ENCODE measurements at regions not wholly inside any gene's neighbourhood (a gene's known extent, or its start where the extent isn't known, plus 50 kb on each side); places are given as distances from the start of the nearest gene placed in this dataset.

DNA sequence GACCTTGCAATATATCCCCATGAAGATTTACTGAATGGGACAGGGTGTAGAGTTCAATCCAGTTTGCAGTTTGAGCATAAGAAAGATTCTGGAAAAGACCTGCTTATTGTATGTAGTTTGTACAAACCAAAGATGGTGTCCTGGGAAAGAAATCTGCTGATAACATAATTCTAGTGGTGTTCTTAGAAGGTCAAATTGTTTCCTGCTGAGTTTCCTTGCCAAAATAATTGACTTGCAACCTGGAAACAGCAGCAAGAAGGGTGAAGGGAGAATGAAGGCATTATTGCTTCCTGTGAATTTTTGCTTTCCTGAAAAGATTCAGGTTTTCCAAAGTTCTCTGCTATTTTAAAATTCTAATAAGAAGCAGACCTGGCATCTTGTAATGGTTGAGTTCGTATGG, 222.9 kb downstream of the KIF20B start:
- TF ChIP-seq, protein P1, sequence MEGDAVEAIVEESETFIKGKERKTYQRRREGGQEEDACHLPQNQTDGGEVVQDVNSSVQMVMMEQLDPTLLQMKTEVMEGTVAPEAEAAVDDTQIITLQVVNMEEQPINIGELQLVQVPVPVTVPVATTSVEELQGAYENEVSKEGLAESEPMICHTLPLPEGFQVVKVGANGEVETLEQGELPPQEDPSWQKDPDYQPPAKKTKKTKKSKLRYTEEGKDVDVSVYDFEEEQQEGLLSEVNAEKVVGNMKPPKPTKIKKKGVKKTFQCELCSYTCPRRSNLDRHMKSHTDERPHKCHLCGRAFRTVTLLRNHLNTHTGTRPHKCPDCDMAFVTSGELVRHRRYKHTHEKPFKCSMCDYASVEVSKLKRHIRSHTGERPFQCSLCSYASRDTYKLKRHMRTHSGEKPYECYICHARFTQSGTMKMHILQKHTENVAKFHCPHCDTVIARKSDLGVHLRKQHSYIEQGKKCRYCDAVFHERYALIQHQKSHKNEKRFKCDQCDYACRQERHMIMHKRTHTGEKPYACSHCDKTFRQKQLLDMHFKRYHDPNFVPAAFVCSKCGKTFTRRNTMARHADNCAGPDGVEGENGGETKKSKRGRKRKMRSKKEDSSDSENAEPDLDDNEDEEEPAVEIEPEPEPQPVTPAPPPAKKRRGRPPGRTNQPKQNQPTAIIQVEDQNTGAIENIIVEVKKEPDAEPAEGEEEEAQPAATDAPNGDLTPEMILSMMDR (IDR thresholded peaks at IDR 0.05): no peak
- no peak for TF ChIP-seq POLR2AphosphoS5 (IDR thresholded peaks at IDR 0.05)
- no peak for TF ChIP-seq POLR2A (IDR thresholded peaks at IDR 0.05)

All from sigmoid colon (tissue), 4 donors.